ENCODE measurements at regions not wholly inside any gene's neighbourhood (a gene's known extent, or its start where the extent isn't known, plus 50 kb on each side); places are given as distances from the start of the nearest gene placed in this dataset.

- Histone ChIP-seq H3K18ac (ENCODE audit: low read length) (no peak overlapping the region), H2BK5ac (ENCODE audit: low read length) (no peak overlapping the region), H3K27ac (ENCODE audit: low read depth, low read length) (no peak overlapping the region), H2AK5ac (ENCODE audit: low read length) (no peak overlapping the region), H4K5ac (ENCODE audit: low read length) (no peak overlapping the region), H3K4me1 (ENCODE audit: control insufficient read depth, low read depth, low read length) (no peaks in the 10 kb centered on the region), H2BK120ac (ENCODE audit: low read depth, low read length) (no peak overlapping the region), H3K4ac (ENCODE audit: low read depth, low read length) (no peak overlapping the region), H2BK15ac (replicated peaks; ENCODE audit: low read depth) (no peak overlapping the region), H3K79me1 (ENCODE audit: low read length) (no peaks in the 10 kb centered on the region), H3K9ac (ENCODE audit: low read length) (no peak overlapping the region), H3K36me3 (ENCODE audit: control insufficient read depth, insufficient read depth, low read length) (no peaks in the 10 kb centered on the region), H4K8ac (ENCODE audit: low read depth, low read length) (no peak overlapping the region), H3K79me2 (ENCODE audit: control insufficient read depth, insufficient read depth, low read length) (no peaks in the 10 kb centered on the region), H3K56ac (ENCODE audit: low read length) (no peak overlapping the region), H3K4me2 (ENCODE audit: low read length) (no peak overlapping the region), H3K4me3 (ENCODE audit: low read length) (no peak overlapping the region), H3K27me3 (ENCODE audit: insufficient read depth, low read length, poor library complexity) (no peaks in the 10 kb centered on the region), H3K23ac (ENCODE audit: low read length) (no peak overlapping the region)
- no CpG with 5 or more reads among the region's 4 CpGs for WGBS (ENCODE audit: extremely low coverage, insufficient coverage, low lambda C conversion rate)
- no peak for DNase-seq
Observed at GRCh38 chr4:11334887-11335286, 93.8 kb downstream of the HS3ST1 start.

GRCh38 chr4:11328401-11328800, 100.3 kb downstream of the HS3ST1 start:
- Histone ChIP-seq H3K18ac (ENCODE audit: low read length) (no peak overlapping the region), H3K9ac (ENCODE audit: low read length) (no peak overlapping the region), H2BK5ac (ENCODE audit: low read length) (no peak overlapping the region), H3K27me3 (ENCODE audit: insufficient read depth, low read length, poor library complexity) (no peaks in the 10 kb centered on the region), H3K79me2 (ENCODE audit: control insufficient read depth, insufficient read depth, low read length) (no peaks in the 10 kb centered on the region), H3K27ac (ENCODE audit: low read depth, low read length) (no peak overlapping the region), H4K8ac (ENCODE audit: low read depth, low read length) (peak overlapping the region; percentile 17), H2AK5ac (ENCODE audit: low read length) (no peak overlapping the region), H3K56ac (ENCODE audit: low read length) (no peak overlapping the region), H2BK120ac (ENCODE audit: low read depth, low read length) (no peak overlapping the region), H3K4ac (ENCODE audit: low read depth, low read length) (no peak overlapping the region), H3K23ac (ENCODE audit: low read length) (no peak overlapping the region), H3K79me1 (ENCODE audit: low read length) (no peaks in the 10 kb centered on the region), H2BK15ac (replicated peaks; ENCODE audit: low read depth) (no peak overlapping the region), H4K5ac (ENCODE audit: low read length) (no peak overlapping the region), H3K4me3 (ENCODE audit: low read length) (no peak overlapping the region), H3K36me3 (ENCODE audit: control insufficient read depth, insufficient read depth, low read length) (no peaks in the 10 kb centered on the region), H3K4me2 (ENCODE audit: low read length) (no peak overlapping the region), H3K4me1 (ENCODE audit: control insufficient read depth, low read depth, low read length) (no peaks in the 10 kb centered on the region)
- WGBS (ENCODE audit: extremely low coverage, insufficient coverage, low lambda C conversion rate): no CpG with 5 or more reads among the region's 2 CpGs
- no peak for DNase-seq

GRCh38 chr4:11326021-11326420, 102.7 kb downstream of the HS3ST1 start:
- no CpG with 5 or more reads among the region's 2 CpGs for WGBS (ENCODE audit: extremely low coverage, insufficient coverage, low lambda C conversion rate)
- Histone ChIP-seq H2AK5ac (ENCODE audit: low read length) (no peak overlapping the region), H3K4ac (ENCODE audit: low read depth, low read length) (no peak overlapping the region)

GRCh38 chr4:11323771-11324170, 104.9 kb downstream of the HS3ST1 start:
- Histone ChIP-seq H3K36me3 (ENCODE audit: control insufficient read depth, insufficient read depth, low read length) (no peaks in the 10 kb centered on the region), H2AK5ac (ENCODE audit: low read length) (no peak overlapping the region), H3K18ac (ENCODE audit: low read length) (no peak overlapping the region), H3K4ac (ENCODE audit: low read depth, low read length) (no peak overlapping the region), H3K4me3 (ENCODE audit: low read length) (no peak overlapping the region), H2BK15ac (replicated peaks; ENCODE audit: low read depth) (no peak overlapping the region), H3K79me1 (ENCODE audit: low read length) (no peaks in the 10 kb centered on the region), H3K56ac (ENCODE audit: low read length) (no peak overlapping the region), H4K8ac (ENCODE audit: low read depth, low read length) (no peak overlapping the region), H3K4me1 (ENCODE audit: control insufficient read depth, low read depth, low read length) (no peaks in the 10 kb centered on the region), H2BK120ac (ENCODE audit: low read depth, low read length) (no peak overlapping the region), H3K9ac (ENCODE audit: low read length) (no peak overlapping the region), H3K79me2 (ENCODE audit: control insufficient read depth, insufficient read depth, low read length) (no peaks in the 10 kb centered on the region), H3K4me2 (ENCODE audit: low read length) (no peak overlapping the region), H4K5ac (ENCODE audit: low read length) (no peak overlapping the region), H3K27ac (ENCODE audit: low read depth, low read length) (no peak overlapping the region), H3K27me3 (ENCODE audit: insufficient read depth, low read length, poor library complexity) (no peaks in the 10 kb centered on the region), H2BK5ac (ENCODE audit: low read length) (no peak overlapping the region), H3K23ac (ENCODE audit: low read length) (no peak overlapping the region)
- DNase-seq: peak; percentile 6

More at GRCh38 chr4:11326021-11326420, 102.7 kb downstream of the HS3ST1 start:
- Histone ChIP-seq H3K4me1 (ENCODE audit: control insufficient read depth, low read depth, low read length) (no peaks in the 10 kb centered on the region), H3K23ac (ENCODE audit: low read length) (no peak overlapping the region), H3K18ac (ENCODE audit: low read length) (no peak overlapping the region), H4K5ac (ENCODE audit: low read length) (no peak overlapping the region), H3K27me3 (ENCODE audit: insufficient read depth, low read length, poor library complexity) (no peaks in the 10 kb centered on the region), H3K79me1 (ENCODE audit: low read length) (no peaks in the 10 kb centered on the region), H3K27ac (ENCODE audit: low read depth, low read length) (no peak overlapping the region), H3K79me2 (ENCODE audit: control insufficient read depth, insufficient read depth, low read length) (no peaks in the 10 kb centered on the region), H3K56ac (ENCODE audit: low read length) (no peak overlapping the region), H3K4me2 (ENCODE audit: low read length) (no peak overlapping the region), H2BK120ac (ENCODE audit: low read depth, low read length) (no peak overlapping the region), H3K36me3 (ENCODE audit: control insufficient read depth, insufficient read depth, low read length) (no peaks in the 10 kb centered on the region), H2BK5ac (ENCODE audit: low read length) (no peak overlapping the region), H4K8ac (ENCODE audit: low read depth, low read length) (no peak overlapping the region), H3K9ac (ENCODE audit: low read length) (no peak overlapping the region), H2BK15ac (replicated peaks; ENCODE audit: low read depth) (no peak overlapping the region), H3K4me3 (ENCODE audit: low read length) (no peak overlapping the region)
- DNase-seq: no peak

DNA sequence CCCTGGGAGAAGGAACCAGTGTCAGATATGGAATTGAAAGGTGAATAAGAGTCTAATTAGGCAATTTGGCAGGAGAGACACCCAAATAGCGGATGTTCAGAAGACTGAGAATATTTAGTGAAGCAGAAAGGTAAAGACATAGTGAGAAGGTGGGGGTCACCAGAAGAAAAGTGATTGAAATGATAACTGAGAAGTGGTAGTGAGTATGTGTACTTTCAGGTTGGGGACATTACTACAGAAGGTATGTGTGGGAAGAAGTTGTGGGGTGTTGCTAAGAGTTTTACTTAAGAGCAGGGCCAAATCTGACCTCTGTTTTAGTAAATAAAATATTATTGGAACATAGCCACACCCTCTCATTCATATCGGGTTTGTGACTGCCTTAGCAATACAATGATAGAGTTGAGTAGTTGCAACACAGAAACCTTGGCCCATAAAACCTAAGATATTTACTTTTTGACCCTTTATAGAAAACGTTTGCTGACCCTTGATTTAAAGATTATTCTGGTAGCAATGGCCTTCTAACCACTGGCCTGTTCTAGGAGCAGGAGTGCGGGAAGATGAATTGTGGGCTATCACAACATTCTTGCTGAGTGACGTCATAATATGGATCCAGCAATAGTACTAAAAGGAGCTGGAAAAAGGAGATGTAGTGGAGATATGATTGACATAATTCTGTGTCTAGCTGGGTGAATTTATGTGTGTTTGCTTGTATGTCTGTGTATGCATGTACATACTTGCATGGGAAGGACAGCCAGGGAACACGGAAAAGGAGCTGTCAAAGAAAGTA, 115.3 kb downstream of the HS3ST1 start:
- H3K4ac ChIP-seq (ENCODE audit: low read depth, low read length): no peak overlapping the region
- no peak overlapping the region for H4K8ac ChIP-seq (ENCODE audit: low read depth, low read length)
- H3K4me2 ChIP-seq (ENCODE audit: low read length): no peak overlapping the region
- WGBS (ENCODE audit: extremely low coverage, insufficient coverage, low lambda C conversion rate): no CpG with 5 or more reads among the region's 6 CpGs
- no peak overlapping the region for H3K4me3 ChIP-seq (ENCODE audit: low read length)
- H3K36me3 ChIP-seq (ENCODE audit: control insufficient read depth, insufficient read depth, low read length): no peaks in the 10 kb centered on the region
- no peak overlapping the region for H2BK15ac ChIP-seq (replicated peaks; ENCODE audit: low read depth)
- no peaks in the 10 kb centered on the region for H3K4me1 ChIP-seq (ENCODE audit: control insufficient read depth, low read depth, low read length)
- H3K79me1 ChIP-seq (ENCODE audit: low read length): no peaks in the 10 kb centered on the region
- H2BK120ac ChIP-seq (ENCODE audit: low read depth, low read length): no peak overlapping the region
- H3K9ac ChIP-seq (ENCODE audit: low read length): no peak overlapping the region
- peak; percentile 9 for DNase-seq
- no peak overlapping the region for H3K56ac ChIP-seq (ENCODE audit: low read length)
- no peak overlapping the region for H2BK5ac ChIP-seq (ENCODE audit: low read length)
- no peak overlapping the region for H3K18ac ChIP-seq (ENCODE audit: low read length)
- H2AK5ac ChIP-seq (ENCODE audit: low read length): no peak overlapping the region
- no peaks in the 10 kb centered on the region for H3K79me2 ChIP-seq (ENCODE audit: control insufficient read depth, insufficient read depth, low read length)
- no peak overlapping the region for H4K5ac ChIP-seq (ENCODE audit: low read length)
- no peak overlapping the region for H3K23ac ChIP-seq (ENCODE audit: low read length)
- no peak overlapping the region for H3K27ac ChIP-seq (ENCODE audit: low read depth, low read length)
- H3K27me3 ChIP-seq (ENCODE audit: insufficient read depth, low read length, poor library complexity): no peaks in the 10 kb centered on the region

DNA sequence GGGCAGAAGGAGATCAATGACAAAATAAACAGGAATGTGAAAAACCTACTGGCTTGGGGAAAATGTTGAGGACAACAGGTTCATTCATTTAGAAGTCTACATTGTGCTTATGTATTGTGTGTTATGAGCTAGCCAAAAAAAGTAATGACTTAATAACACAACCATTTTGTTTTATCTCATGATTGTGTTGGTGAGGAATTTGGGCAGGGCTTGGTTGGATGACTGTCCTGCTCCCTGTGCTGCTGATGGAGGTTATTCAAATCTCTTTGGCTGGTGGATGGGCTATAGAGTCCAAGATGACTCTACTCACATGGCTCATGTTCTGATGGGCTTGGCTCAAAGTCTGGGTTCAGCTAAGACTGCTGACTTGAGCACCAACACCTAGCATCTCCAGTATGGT, 116.3 kb downstream of the HS3ST1 start:
- DNase-seq: no peak
- Histone ChIP-seq H2AK5ac (ENCODE audit: low read length) (no peak overlapping the region), H3K79me2 (ENCODE audit: control insufficient read depth, insufficient read depth, low read length) (no peaks in the 10 kb centered on the region), H2BK120ac (ENCODE audit: low read depth, low read length) (no peak overlapping the region), H3K4me3 (ENCODE audit: low read length) (no peak overlapping the region), H2BK15ac (replicated peaks; ENCODE audit: low read depth) (no peak overlapping the region), H3K18ac (ENCODE audit: low read length) (no peak overlapping the region), H3K23ac (ENCODE audit: low read length) (no peak overlapping the region), H3K56ac (ENCODE audit: low read length) (no peak overlapping the region), H4K8ac (ENCODE audit: low read depth, low read length) (no peak overlapping the region), H3K4me1 (ENCODE audit: control insufficient read depth, low read depth, low read length) (no peaks in the 10 kb centered on the region), H3K36me3 (ENCODE audit: control insufficient read depth, insufficient read depth, low read length) (no peaks in the 10 kb centered on the region), H3K79me1 (ENCODE audit: low read length) (no peaks in the 10 kb centered on the region), H4K5ac (ENCODE audit: low read length) (no peak overlapping the region), H3K9ac (ENCODE audit: low read length) (no peak overlapping the region), H3K4ac (ENCODE audit: low read depth, low read length) (no peak overlapping the region), H3K27me3 (ENCODE audit: insufficient read depth, low read length, poor library complexity) (no peaks in the 10 kb centered on the region), H3K27ac (ENCODE audit: low read depth, low read length) (no peak overlapping the region), H3K4me2 (ENCODE audit: low read length) (no peak overlapping the region), H2BK5ac (ENCODE audit: low read length) (no peak overlapping the region)

Data from mesendoderm (in vitro differentiated cells).